ENCODE measurements at regions not wholly inside any gene's neighbourhood (a gene's known extent, or its start where the extent isn't known, plus 50 kb on each side); places are given as distances from the start of the nearest gene placed in this dataset.

GRCh38 chr18:61019338-61020301, 313.6 kb upstream of the CDH20 start:
- DNase-seq (ENCODE audit: low read depth in 2 of 2), result no peak
- Histone ChIP-seq H3K27me3 (ENCODE audit: control insufficient read depth, insufficient read depth, low read length) (no peaks in the 10 kb centered on the region), H3K27ac (ENCODE audit: insufficient read depth, low read length) (no peak overlapping the region), H3K79me2 (ENCODE audit: control insufficient read depth, insufficient read depth, low read length) (no peaks in the 10 kb centered on the region), H3K4me1 (ENCODE audit: control insufficient read depth, extremely low read depth, insufficient read depth, low read length) (no peaks in the 10 kb centered on the region), H3K9me3 (ENCODE audit: control insufficient read depth, insufficient read depth, low read depth, low read length) (no peaks in the 10 kb centered on the region), H2AFZ (ENCODE audit: low read length) (no peak overlapping the region), H4K20me1 (ENCODE audit: control insufficient read depth, extremely low read depth, insufficient read depth, low read length) (no peaks in the 10 kb centered on the region), H3K4me3 (replicated peaks in 1 of 4; ENCODE audit: control extremely low read depth in 1 of 4, insufficient read depth in 1 of 4, low read depth in 3 of 4, low read length in 4 of 4) (no peak overlapping the region), H3K36me3 (ENCODE audit: control insufficient read depth, insufficient read depth, low read length) (no peaks in the 10 kb centered on the region), H3K4me2 (ENCODE audit: extremely low read depth, insufficient read depth, low read length) (no peak overlapping the region), H3K9ac (ENCODE audit: insufficient read depth, low read length) (no peak overlapping the region)
- TF ChIP-seq CTCF (conservative IDR thresholded peaks at IDR 0.05 in 1 of 2, IDR thresholded peaks at IDR 0.05 in 1 of 2; ENCODE audit: low read depth in 1 of 2, low read length in 2 of 2), result no peak
- TF ChIP-seq EZH2 (IDR thresholded peaks at IDR 0.05; ENCODE audit: low read length, missing control alignments), result no peak

- Histone ChIP-seq H3K36me3 (ENCODE audit: control insufficient read depth, insufficient read depth, low read length) (no peaks in the 10 kb centered on the region), H3K9ac (ENCODE audit: insufficient read depth, low read length) (no peak overlapping the region), H3K4me3 (replicated peaks in 1 of 4; ENCODE audit: control extremely low read depth in 1 of 4, insufficient read depth in 1 of 4, low read depth in 3 of 4, low read length in 4 of 4) (no peak overlapping the region), H3K27ac (ENCODE audit: insufficient read depth, low read length) (no peak overlapping the region), H3K4me2 (ENCODE audit: extremely low read depth, insufficient read depth, low read length) (no peak overlapping the region), H4K20me1 (ENCODE audit: control insufficient read depth, extremely low read depth, insufficient read depth, low read length) (no peaks in the 10 kb centered on the region), H2AFZ (ENCODE audit: low read length) (no peak overlapping the region), H3K79me2 (ENCODE audit: control insufficient read depth, insufficient read depth, low read length) (no peaks in the 10 kb centered on the region), H3K27me3 (ENCODE audit: control insufficient read depth, insufficient read depth, low read length) (no peaks in the 10 kb centered on the region), H3K9me3 (ENCODE audit: control insufficient read depth, insufficient read depth, low read depth, low read length) (no peaks in the 10 kb centered on the region), H3K4me1 (ENCODE audit: control insufficient read depth, extremely low read depth, insufficient read depth, low read length) (no peaks in the 10 kb centered on the region)
- no peak for DNase-seq (ENCODE audit: low read depth in 2 of 2)
- TF ChIP-seq CTCF (conservative IDR thresholded peaks at IDR 0.05 in 1 of 2, IDR thresholded peaks at IDR 0.05 in 1 of 2; ENCODE audit: low read depth in 1 of 2, low read length in 2 of 2) (no peak), EZH2 (IDR thresholded peaks at IDR 0.05; ENCODE audit: low read length, missing control alignments) (no peak)
Measured at GRCh38 chr18:61025596-61025995, 307.6 kb upstream of the CDH20 start.

GRCh38 chr18:61031626-61032025, 301.6 kb upstream of the CDH20 start:
- H3K4me3 ChIP-seq (replicated peaks in 1 of 4; ENCODE audit: control extremely low read depth in 1 of 4, insufficient read depth in 1 of 4, low read depth in 3 of 4, low read length in 4 of 4), result no peak overlapping the region

More at GRCh38 chr18:61031626-61032025, 301.6 kb upstream of the CDH20 start:
- H3K9ac ChIP-seq (ENCODE audit: insufficient read depth, low read length), result no peak overlapping the region
- no peaks in the 10 kb centered on the region for H3K9me3 ChIP-seq (ENCODE audit: control insufficient read depth, insufficient read depth, low read depth, low read length)
- H3K4me1 ChIP-seq (ENCODE audit: control insufficient read depth, extremely low read depth, insufficient read depth, low read length), result no peaks in the 10 kb centered on the region
- H4K20me1 ChIP-seq (ENCODE audit: control insufficient read depth, extremely low read depth, insufficient read depth, low read length), result no peaks in the 10 kb centered on the region
- no peaks in the 10 kb centered on the region for H3K27me3 ChIP-seq (ENCODE audit: control insufficient read depth, insufficient read depth, low read length)
- no peak for DNase-seq (ENCODE audit: low read depth in 2 of 2)
- H3K79me2 ChIP-seq (ENCODE audit: control insufficient read depth, insufficient read depth, low read length), result no peaks in the 10 kb centered on the region
- H3K4me2 ChIP-seq (ENCODE audit: extremely low read depth, insufficient read depth, low read length), result no peak overlapping the region
- H3K27ac ChIP-seq (ENCODE audit: insufficient read depth, low read length), result no peak overlapping the region
- no peak overlapping the region for H2AFZ ChIP-seq (ENCODE audit: low read length)
- TF ChIP-seq EZH2 (IDR thresholded peaks at IDR 0.05; ENCODE audit: low read length, missing control alignments) (no peak), CTCF (conservative IDR thresholded peaks at IDR 0.05 in 1 of 2, IDR thresholded peaks at IDR 0.05 in 1 of 2; ENCODE audit: low read depth in 1 of 2, low read length in 2 of 2) (no peak)
- H3K36me3 ChIP-seq (ENCODE audit: control insufficient read depth, insufficient read depth, low read length), result no peaks in the 10 kb centered on the region

Measured in fibroblast of lung (primary cell).